ENCODE measurements at regions not wholly inside any gene's neighbourhood (a gene's known extent, or its start where the extent isn't known, plus 50 kb on each side); places are given as distances from the start of the nearest gene placed in this dataset.
"Not testable (repeated sequence)": the region's sequence is repeated elsewhere in the genome, so short reads cannot be mapped to it uniquely, and the experiment has no call there.

DNA sequence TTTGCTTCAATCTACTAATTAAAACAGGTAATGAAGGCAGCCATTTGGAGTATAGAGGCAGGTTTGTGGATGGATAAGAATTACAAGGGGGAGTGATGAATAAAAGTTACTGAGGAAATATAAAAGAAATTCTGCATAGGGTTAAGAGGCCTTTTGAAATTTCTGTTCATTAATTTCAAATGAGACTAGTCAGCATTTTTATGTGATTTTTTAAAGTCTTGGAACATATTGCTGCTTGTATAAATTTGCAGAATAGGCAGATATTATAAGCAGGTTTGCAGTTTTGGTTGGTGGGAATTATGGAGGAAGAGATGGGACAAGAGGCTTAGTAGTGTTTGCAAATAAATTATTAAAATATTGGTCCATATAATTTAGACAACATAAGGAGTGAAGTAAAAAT is 750.4 kb upstream of the AGA start:
- DNase-seq = no peak

- DNase-seq = no peak
Observed at GRCh38 chr4:178196751-178197374, 754.6 kb upstream of the AGA start.

- DNase-seq = no peak
Observed at GRCh38 chr4:178198691-178199090, 756.5 kb upstream of the AGA start.

DNA sequence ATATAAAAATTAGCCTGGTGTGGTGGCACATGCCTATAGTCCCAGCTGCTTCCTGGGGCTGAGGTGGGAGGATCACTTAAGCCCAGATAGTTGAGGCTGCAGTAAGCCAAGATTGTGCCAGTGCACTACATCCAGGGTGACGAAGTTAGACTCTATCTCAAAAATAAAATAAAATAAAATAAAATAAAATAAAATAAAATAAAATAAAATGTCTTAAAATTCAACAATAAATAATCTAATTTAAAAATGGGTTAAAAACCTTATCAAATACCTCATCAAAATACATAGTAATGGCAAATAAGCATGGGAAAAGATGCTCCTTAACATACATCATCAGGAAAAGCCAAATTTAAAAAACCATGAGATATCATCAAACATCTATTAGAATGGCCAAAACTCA is 760.2 kb upstream of the AGA start:
- DNase-seq = no peak

DNA sequence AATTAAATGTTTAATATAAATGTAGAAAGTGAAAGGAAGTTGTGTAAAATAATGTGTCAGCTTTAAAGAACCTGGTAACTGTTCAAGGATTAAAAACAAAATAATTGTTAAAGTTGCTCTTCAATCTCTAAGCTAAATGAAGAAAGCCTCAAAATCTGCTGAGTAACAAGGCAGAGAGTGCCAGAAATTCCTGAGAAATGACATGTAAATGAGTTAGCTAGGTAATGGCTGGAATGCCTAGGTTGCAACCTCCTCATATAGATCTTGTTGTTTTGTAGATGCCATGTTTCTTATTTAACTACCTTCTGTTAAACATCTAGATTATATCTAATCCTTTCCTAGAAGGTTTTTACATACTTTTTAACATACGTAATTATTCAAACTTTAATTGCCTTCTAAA is 763.6 kb upstream of the AGA start:
- no peak for DNase-seq

- DNase-seq = no peak
Observed at GRCh38 chr4:178215309-178215708, 773.1 kb upstream of the AGA start.

DNA sequence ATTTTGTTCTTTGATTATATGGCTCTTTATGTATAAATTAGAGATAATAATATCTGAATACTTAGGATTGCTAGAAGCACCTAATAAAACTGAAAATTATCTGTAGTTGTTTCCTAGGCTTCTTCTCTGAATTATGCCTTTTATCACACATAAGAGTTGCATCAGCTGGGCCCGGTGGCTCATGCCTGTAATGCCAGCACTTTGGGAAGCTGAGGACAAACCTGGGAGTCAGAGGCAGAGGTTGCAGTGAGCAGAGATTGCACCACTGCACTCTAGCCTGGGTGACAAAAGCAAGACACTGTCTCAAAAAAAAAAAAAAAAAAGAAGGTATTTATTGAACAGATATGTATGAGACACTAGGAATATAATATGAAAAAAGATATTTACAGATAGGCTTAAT is 773.5 kb upstream of the AGA start:
- no peak for DNase-seq

GRCh38 chr4:178226421-178226820 is 784.2 kb upstream of the AGA start:
- DNase-seq = not testable (repeated sequence)

DNA sequence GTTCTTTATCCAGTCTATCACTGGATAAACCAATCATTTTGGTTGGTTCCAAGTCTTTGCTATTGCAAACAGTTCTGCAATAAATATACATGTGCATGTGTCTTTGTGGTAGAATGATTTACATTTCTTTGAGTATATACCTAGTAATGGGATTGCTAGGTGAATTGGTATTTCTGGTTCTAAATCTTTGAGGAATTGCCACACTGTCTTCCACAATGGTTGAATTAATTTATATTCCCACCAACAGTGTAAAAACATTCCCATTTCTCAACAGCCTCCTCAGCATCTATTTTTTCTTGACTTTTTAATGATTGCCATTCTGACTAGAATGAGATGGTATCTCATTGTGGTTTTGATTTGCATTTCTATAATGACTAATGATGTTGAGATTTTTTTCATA is 791.7 kb upstream of the AGA start:
- DNase-seq = no peak

- no peak for DNase-seq
Observed at GRCh38 chr4:178240891-178241290, 798.7 kb upstream of the AGA start.

DNA sequence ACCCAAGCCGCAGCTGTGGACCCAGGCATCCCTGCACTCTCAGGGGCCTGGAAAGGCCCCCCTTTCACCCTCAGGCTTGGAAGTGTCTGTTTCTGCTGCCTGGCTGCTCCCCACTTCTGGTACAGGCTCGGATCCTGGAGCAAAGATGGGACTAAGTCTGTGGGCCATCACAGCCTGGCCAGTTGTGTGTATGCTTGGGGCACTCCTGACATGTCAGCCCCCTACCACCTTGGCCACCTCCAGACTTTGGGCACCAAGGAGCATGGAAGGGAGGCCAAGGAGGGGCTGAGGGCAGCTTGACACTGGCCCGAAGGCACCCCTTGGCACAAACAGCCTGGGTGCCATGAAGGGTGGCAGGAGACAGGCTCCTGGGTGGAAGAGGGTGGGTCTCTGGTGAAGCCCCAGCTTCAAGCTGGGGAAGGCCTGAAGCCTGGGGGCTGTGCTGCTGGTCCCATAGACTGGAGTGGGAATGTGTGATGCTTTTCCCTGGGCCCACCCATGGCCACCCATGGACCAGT is 799.4 kb upstream of the AGA start:
- no peak for DNase-seq

GRCh38 chr4:178242655-178243054 is 800.4 kb upstream of the AGA start:
- DNase-seq = no peak

- DNase-seq = no peak
Observed at GRCh38 chr4:178244785-178245184, 802.5 kb upstream of the AGA start.

- DNase-seq = no peak
Observed at GRCh38 chr4:178255172-178255571, 812.9 kb upstream of the AGA start.

- no peak for DNase-seq
Observed at GRCh38 chr4:178258603-178259002, 816.4 kb upstream of the AGA start.

DNA sequence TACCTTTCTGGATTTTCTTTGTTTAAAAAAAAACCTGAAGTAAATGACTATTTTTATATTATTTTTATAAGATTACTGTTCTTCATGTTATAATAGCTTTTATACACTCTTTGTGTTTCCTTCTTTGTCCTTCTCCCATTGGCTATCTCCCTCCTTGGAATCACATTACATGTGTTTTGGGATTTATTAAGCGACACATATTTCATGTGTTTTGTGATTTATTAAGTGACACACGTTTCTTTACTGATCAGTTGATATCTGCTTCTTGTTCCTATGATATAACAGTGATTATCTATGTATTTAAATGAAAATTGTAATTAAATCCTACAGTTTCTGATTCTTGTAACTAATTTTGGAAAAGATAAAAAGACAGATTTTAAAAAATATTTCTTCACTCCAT is 817.3 kb upstream of the AGA start:
- DNase-seq = no peak

DNA sequence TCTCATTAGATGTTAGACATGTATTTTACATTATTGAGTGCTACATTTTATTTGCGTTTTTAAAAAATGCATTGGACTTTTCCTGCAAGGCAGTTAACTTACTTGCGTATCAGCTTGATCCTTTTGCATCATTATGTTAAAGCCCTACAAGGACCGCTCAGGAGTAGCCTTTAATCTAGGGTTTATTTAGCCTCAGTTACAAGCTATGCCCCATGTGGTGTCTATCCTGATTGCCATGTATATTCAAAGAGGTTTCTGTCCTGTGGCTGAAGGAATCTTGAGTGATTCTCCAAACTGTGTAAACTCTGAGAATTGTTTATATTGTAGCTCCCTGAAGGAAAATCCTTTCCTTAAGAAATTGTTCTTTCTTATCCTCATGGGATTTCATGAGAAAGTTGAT is 821.8 kb upstream of the AGA start:
- no peak for DNase-seq

- no peak for DNase-seq
Observed at GRCh38 chr4:178271386-178271785, 829.1 kb upstream of the AGA start.

DNA sequence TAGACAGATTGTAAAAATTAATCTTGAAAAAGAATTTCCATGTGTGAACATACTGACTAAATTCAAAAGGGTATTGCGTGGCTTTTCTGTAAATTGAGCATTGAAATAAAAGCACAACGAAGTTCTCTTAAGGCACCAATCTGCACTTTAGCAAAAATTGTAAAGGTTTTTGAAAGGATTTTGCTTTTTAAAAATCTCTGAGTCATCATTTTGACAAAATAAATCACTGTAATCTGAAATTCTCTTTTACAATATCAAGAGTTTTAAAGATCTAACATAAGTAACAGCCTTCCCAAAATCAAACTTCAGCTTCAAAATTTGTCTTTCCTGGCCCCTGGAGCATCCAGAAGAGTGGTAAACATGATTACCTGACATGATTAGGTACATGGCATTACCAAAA is 830.9 kb upstream of the AGA start:
- no peak for DNase-seq

DNA sequence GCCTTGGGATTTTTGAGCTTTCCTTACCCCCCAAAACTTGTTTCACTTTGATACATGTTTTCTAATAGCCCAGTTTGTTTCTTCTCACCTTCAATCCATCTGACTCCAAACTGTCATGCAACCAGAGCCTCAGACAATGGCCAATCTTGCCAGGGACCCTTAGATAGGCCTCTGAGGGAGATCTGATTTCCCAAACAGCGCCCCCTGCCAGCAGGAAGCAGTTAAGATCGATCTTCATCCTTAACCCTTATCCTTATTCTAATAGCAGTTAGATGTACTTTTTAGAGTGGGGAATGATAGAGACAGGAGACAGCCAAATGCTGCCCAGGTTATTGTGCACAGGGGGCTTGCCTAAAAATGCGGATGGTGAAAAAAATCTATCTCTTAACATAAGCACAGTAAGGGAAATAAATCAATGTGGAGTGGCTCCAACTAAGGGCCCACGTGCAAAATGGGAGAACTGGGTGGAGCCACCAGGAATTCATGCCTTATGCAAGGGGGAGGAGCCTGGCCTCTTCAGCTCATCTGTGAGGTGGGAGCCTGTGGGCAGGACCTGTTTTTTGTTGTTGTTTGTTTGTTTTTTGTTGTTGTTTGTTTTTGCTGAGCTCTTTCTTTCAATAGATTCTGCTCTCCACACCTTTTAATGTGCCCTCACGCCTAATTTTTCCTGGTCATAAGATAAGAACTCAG is 833.6 kb upstream of the AGA start:
- no peak for DNase-seq

- no peak for DNase-seq
Observed at GRCh38 chr4:178280362-178280761, 838.1 kb upstream of the AGA start.

DNA sequence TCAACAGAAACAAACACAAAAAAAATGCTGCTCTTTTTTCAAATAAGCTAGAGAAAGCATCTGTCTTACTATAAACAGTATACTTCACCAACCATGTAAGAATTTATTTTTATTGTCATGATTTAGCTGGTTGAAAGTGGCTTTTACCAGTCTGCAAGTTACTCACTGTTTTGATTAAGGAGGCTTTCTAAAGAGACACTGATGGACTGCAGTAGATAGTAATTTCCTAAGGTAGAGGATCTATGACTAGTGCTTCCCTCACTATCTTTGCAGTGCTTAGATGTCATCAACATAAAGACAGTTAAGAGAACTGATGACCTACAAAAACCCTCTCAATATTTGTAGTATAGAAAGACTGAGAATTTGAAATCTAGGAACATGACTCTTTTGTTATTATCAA is 846.2 kb upstream of the AGA start:
- no peak for DNase-seq

DNA sequence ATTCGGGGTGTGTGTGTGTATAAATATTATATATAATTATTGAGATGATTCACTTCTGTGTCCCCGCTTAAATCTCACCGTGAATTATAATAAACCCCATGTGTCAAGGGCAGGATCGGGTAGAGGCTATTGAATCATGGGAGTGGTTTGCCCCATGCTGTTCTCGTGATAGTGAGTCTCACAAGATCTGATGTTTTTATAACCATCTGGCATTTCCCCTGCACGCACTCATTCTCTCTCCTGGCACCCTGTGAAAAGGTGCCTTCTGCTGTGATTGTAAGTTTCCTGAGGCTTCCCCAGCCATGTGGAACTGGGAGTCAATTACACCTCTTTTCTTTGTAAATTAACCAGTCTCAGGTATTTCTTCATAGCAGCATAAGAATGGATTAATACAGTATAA is 851.4 kb upstream of the AGA start:
- no peak for DNase-seq

- no peak for DNase-seq
Observed at GRCh38 chr4:178296669-178297068, 854.4 kb upstream of the AGA start.

- DNase-seq = no peak
Observed at GRCh38 chr4:178306565-178306964, 864.3 kb upstream of the AGA start.

Data from CD4-positive, alpha-beta T cell treated with Interferon gamma for 1 hour (primary cell).